Activated naive CD4-positive, alpha-beta T cell treated with anti-CD3 and anti-CD28 coated beads for 36 hours (primary cell): ENCODE measurements at regions not wholly inside any gene's neighbourhood (a gene's known extent, or its start where the extent isn't known, plus 50 kb on each side); places are given as distances from the start of the nearest gene placed in this dataset.

ENCODE experiments used
- CTCF ChIA-PET: fragments of 350-600 bp; sonication (Branson Sonifier 250); formaldehyde crosslinking; loops from one replicate; lab custom pipeline; 2021; ENCODE audit warnings: antibody characterized with exemption; lab: Charles Lee
- DNase-seq: peaks from one replicate; pipeline ENCODE4 v3.0.0-alpha.2; 2020
- H3K27ac Mint-ChIP-seq: one replicate; pipeline ENCODE4 v1.8.0; 2021; ENCODE audit warnings: mild to moderate bottlenecking, mixed read lengths
- H3K27me3 Mint-ChIP-seq: one replicate; pipeline ENCODE4 v1.8.0; 2021; ENCODE audit warnings: low read depth, mixed read lengths
- H3K36me3 Mint-ChIP-seq: one replicate; pipeline ENCODE4 v1.8.0; 2021; ENCODE audit warnings: low read depth, mixed read lengths
- H3K4me1 Mint-ChIP-seq: one replicate; pipeline ENCODE4 v1.8.0; 2021; ENCODE audit warnings: low read depth, mixed read lengths
- H3K4me3 Mint-ChIP-seq: one replicate; pipeline ENCODE4 v1.8.0; 2021; ENCODE audit warnings: mild to moderate bottlenecking, moderate library complexity, mixed read lengths
- H3K9me3 Mint-ChIP-seq: one replicate; pipeline ENCODE4 v1.8.0; 2021; ENCODE audit warnings: mixed read lengths
- intact Hi-C: fragments of 100-400 bp; cut with micrococcal nuclease; formaldehyde crosslinking; loops from one replicate; pipeline ENCODE4 v1.15.1; 2023

- CTCF ChIA-PET, result interaction anchor here (0.7 to 6.9 kb wide), 4 partner anchors 23 to 494 kb away, joined by 3 to 110 read pairs (median 11); no protein-coding TSS in a partner anchor
- H3K27ac Mint-ChIP-seq, result no peak overlapping the region
- peaks cover 2% of the 10 kb centered on the region for H3K36me3 Mint-ChIP-seq
- no peak overlapping the region for H3K4me3 Mint-ChIP-seq
- no peaks in the 10 kb centered on the region for H3K9me3 Mint-ChIP-seq
- no peak for DNase-seq
- peaks cover 6% of the 10 kb centered on the region for H3K27me3 Mint-ChIP-seq
- peaks cover 21% of the 10 kb centered on the region for H3K4me1 Mint-ChIP-seq
- intact Hi-C loops, result loop anchor here (5.0 to 10.0 kb wide), 2 partner anchors 190 to 1007 kb away; no protein-coding TSS in a partner anchor
Observed at GRCh38 chr12:11577658-11578260, 71.7 kb upstream of the ETV6 start.

DNA sequence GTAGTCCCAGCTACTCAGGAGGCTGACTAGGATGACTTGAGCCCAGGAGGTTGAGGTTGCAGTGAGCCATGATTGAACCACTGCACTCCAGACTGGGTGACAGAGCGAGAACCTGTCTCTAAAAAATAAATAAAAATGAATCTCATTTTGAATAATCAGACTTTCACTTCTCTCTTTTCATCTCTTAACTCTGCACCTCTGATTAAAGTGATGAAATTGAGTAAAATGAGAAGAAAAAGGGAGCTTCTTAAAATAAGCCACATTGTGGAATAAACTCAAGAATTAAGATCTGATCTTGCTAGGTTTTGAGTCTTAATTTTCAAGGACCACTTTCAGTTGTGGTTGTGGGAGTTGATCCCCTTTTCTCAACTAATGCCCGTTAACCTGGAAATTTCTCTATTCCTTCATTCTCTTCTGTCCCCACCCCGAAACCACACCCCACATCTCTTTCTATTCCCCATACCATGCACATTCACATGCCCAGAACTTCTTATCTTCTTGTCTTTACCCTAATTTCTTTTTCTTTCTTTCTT, 70.9 kb upstream of the ETV6 start:
- DNase-seq, result peak; percentile 57
- no peak overlapping the region for H3K27ac Mint-ChIP-seq
- H3K4me1 Mint-ChIP-seq, result peaks cover 21% of the 10 kb centered on the region
- peaks cover 2% of the 10 kb centered on the region for H3K36me3 Mint-ChIP-seq
- no peak overlapping the region for H3K4me3 Mint-ChIP-seq
- intact Hi-C loops, result loop anchor here (5.0 to 10.0 kb wide), 2 partner anchors 189 to 1006 kb away; no protein-coding TSS in a partner anchor
- CTCF ChIA-PET, result interaction anchor here (0.7 to 6.9 kb wide), 9 partner anchors 12 to 1123 kb away, joined by 3 to 110 read pairs (median 4); no protein-coding TSS in a partner anchor
- no peaks in the 10 kb centered on the region for H3K9me3 Mint-ChIP-seq
- H3K27me3 Mint-ChIP-seq, result peaks cover 6% of the 10 kb centered on the region

GRCh38 chr12:11580125-11580751, 69.2 kb upstream of the ETV6 start:
- peaks cover 6% of the 10 kb centered on the region for H3K27me3 Mint-ChIP-seq
- H3K4me3 Mint-ChIP-seq, result no peak overlapping the region
- no peaks in the 10 kb centered on the region for H3K36me3 Mint-ChIP-seq
- no peak overlapping the region for H3K27ac Mint-ChIP-seq
- peaks cover 21% of the 10 kb centered on the region for H3K4me1 Mint-ChIP-seq
- intact Hi-C loops, result loop anchor here (1.0 to 5.0 kb wide), 4 partner anchors 43 to 1122 kb away; no protein-coding TSS in a partner anchor
- H3K9me3 Mint-ChIP-seq, result no peaks in the 10 kb centered on the region
- CTCF ChIA-PET, result interaction anchor here (0.6 to 6.9 kb wide), 22 partner anchors 10 to 956 kb away, joined by 3 to 110 read pairs (median 4); no protein-coding TSS in a partner anchor
- no peak for DNase-seq

- CTCF ChIA-PET, result interaction anchor here (0.6 to 6.9 kb wide), 25 partner anchors 9 to 744 kb away, joined by 3 to 110 read pairs (median 4); no protein-coding TSS in a partner anchor
- Mint-ChIP-seq H3K4me1 (peaks cover 18% of the 10 kb centered on the region), H3K36me3 (no peaks in the 10 kb centered on the region), H3K27me3 (peaks cover 6% of the 10 kb centered on the region), H3K27ac (no peak overlapping the region), H3K9me3 (no peaks in the 10 kb centered on the region), H3K4me3 (no peak overlapping the region)
- peak; percentile 84 for DNase-seq
- intact Hi-C loops, result loop anchor here (1.0 to 5.0 kb wide), 8 partner anchors 27 to 1121 kb away; partner anchors contain the start of gene ETV6
Observed at GRCh38 chr12:11581179-11581755, 68.2 kb upstream of the ETV6 start.

DNA sequence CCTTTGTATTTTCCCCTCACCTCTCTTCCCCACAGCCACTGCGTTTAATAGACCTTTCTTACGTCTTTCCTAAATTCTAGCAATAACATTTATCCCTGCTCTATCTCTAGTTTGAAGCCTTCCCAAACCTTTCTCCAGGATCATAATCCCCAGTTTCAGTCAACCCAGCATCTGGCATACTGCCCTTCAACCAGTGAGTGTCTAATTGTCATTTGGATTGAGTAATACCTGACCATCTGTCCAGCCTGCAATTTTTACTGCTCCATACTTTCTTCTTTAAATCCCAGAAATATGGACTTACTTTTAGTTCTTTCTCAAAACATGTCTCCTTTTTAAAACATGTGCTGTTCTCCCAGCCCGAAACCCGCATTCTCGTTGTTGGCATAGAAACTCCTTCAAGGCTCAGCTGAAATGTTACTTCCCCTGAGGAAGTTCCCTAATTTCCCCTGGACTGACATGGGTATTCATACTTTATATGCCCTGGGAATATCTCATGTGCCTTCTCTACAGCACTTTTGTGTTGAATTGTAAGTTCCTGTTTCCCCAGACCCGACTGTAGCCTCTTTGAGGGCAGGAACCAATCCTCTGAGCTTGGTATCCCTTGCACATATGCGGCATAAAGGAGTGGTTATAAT, 65.1 kb upstream of the ETV6 start:
- Mint-ChIP-seq H3K27me3 (peaks cover 3% of the 10 kb centered on the region), H3K36me3 (no peaks in the 10 kb centered on the region), H3K4me3 (no peak overlapping the region), H3K4me1 (peaks cover 3% of the 10 kb centered on the region), H3K9me3 (no peaks in the 10 kb centered on the region), H3K27ac (no peak overlapping the region)
- intact Hi-C loops, result loop anchor here (5.0 kb wide), 1 partner anchor 1118 kb away; no protein-coding TSS in a partner anchor
- CTCF ChIA-PET, result interaction anchor here (0.6 to 6.9 kb wide), 5 partner anchors 38 to 743 kb away, joined by 3 to 110 read pairs (median 3); no protein-coding TSS in a partner anchor
- DNase-seq, result no peak

DNA sequence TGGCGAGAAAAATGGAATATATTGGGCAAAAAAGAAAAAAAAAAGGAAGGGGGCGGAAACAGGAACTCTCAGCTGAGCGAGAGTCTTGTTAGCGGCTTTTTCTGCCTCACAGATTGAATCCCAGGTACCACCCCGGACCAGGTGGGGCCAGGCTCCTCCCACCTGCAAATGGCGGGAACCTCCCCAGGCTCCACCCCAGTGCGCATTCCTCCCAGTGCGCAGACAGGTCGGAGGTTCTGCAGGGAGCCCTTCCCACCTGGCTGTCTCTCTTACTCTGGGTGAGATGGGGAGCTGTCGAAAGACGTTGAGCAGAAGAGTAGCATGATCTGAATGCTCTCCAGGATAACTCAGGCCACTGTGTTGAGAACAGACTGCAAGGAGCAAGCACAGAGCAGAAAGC, 57.0 kb upstream of the ETV6 start:
- Mint-ChIP-seq H3K36me3 (no peaks in the 10 kb centered on the region), H3K27me3 (no peaks in the 10 kb centered on the region), H3K4me1 (no peaks in the 10 kb centered on the region), H3K27ac (no peak overlapping the region), H3K4me3 (no peak overlapping the region), H3K9me3 (no peaks in the 10 kb centered on the region)
- intact Hi-C loops, result no loop called here
- no peak for DNase-seq
- CTCF ChIA-PET, result no interaction called here

DNA sequence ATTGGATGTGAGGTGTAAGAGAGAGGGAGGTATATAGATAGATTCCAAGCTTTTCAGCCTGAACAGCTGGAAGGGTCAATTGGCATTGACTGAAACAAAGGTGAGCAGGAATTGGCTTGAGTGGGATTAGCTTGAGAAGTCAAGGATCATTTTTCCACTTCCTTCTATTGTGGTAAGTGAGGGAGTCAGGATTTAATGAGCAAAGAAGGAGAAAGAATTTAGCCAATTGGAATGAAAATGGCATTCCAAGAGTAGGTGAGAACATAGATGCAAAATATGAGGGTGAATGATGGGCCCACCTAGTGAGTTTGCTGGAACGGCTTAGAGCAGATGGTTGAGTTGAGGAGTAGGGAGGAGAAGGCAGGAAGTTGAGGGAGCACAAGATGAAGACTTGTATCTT, 56.5 kb upstream of the ETV6 start:
- Mint-ChIP-seq H3K9me3 (no peaks in the 10 kb centered on the region), H3K4me3 (no peak overlapping the region), H3K27ac (no peak overlapping the region), H3K27me3 (no peaks in the 10 kb centered on the region), H3K4me1 (no peaks in the 10 kb centered on the region), H3K36me3 (no peaks in the 10 kb centered on the region)
- no peak for DNase-seq
- CTCF ChIA-PET, result no interaction called here
- intact Hi-C loops, result no loop called here

DNA sequence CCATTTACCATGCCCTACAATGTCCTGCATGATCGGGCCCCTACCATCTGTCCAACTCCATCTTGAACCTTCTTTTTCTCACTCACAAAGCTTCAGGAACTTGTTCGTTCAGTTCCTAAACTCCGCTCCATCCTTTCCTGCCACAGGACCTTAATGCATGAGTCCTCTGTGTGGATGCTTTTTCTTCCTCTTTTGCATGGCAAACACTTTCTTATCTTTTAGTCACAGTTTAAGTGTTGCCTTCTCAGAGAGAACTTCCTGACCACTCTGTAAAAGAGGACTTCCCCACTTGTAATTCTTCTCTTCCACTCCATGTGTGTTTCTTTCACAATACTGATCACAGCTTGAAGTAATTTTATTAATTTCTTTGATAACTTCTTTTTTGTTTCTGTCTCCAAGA, 54.4 kb upstream of the ETV6 start:
- H3K36me3 Mint-ChIP-seq, result no peaks in the 10 kb centered on the region
- H3K4me1 Mint-ChIP-seq, result no peaks in the 10 kb centered on the region
- no peak overlapping the region for H3K4me3 Mint-ChIP-seq
- H3K27ac Mint-ChIP-seq, result no peak overlapping the region
- no peak for DNase-seq
- intact Hi-C loops, result no loop called here
- H3K9me3 Mint-ChIP-seq, result no peaks in the 10 kb centered on the region
- no peaks in the 10 kb centered on the region for H3K27me3 Mint-ChIP-seq
- CTCF ChIA-PET, result interaction anchor here (0.7 kb wide), 1 partner anchor 954 kb away, joined by 3 read pairs; no protein-coding TSS in a partner anchor

DNA sequence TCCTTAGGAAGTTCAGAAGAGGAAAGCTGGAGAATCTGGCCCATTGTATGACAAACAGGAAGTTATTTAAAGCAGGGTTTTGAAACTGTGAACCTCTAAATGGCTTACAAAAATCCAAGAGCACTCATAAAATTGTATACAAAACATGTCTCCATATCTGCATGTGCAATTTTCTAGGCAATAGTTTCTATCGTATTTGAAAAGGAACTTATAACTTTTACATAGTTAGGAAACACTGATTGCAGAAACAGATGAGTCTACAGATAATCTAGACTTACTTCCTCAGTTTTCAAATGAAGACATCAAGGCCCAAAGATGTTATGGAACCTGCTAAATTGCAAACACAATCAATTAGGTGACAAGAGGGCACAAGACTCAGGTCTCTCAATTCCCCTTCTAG, 53.3 kb upstream of the ETV6 start:
- H3K9me3 Mint-ChIP-seq, result no peaks in the 10 kb centered on the region
- intact Hi-C loops, result no loop called here

GRCh38 chr12:11598900-11599299, 50.6 kb upstream of the ETV6 start:
- Mint-ChIP-seq H3K4me1 (peaks cover 16% of the 10 kb centered on the region), H3K27ac (no peak overlapping the region), H3K36me3 (no peaks in the 10 kb centered on the region), H3K4me3 (no peak overlapping the region), H3K27me3 (no peaks in the 10 kb centered on the region), H3K9me3 (no peaks in the 10 kb centered on the region)
- intact Hi-C loops, result no loop called here
- DNase-seq, result no peak
- CTCF ChIA-PET, result no interaction called here

More for the DNA sequence above, 53.3 kb upstream of the ETV6 start:
- CTCF ChIA-PET, result no interaction called here
- H3K27me3 Mint-ChIP-seq, result no peaks in the 10 kb centered on the region
- no peaks in the 10 kb centered on the region for H3K36me3 Mint-ChIP-seq
- no peak for DNase-seq
- peaks cover 6% of the 10 kb centered on the region for H3K4me1 Mint-ChIP-seq
- no peak overlapping the region for H3K4me3 Mint-ChIP-seq
- H3K27ac Mint-ChIP-seq, result no peak overlapping the region
